IMR-90 (cell line): ENCODE measurements at regions not wholly inside any gene's neighbourhood (a gene's known extent, or its start where the extent isn't known, plus 50 kb on each side); places are given as distances from the start of the nearest gene placed in this dataset.
"Not testable (repeated sequence)": the region's sequence is repeated elsewhere in the genome, so short reads cannot be mapped to it uniquely, and the experiment has no call there.

ENCODE experiments used
- ATAC-seq: fragments of 200-7000 bp; cut with Tn5 transposase; 2 replicates; pipeline ENCODE4 v1.9.1; 2020; ENCODE audit warnings: low read depth, mild to moderate bottlenecking, moderate library complexity
- BruUV-seq: library from RNA; stranded (reverse); fragments of 400-500 nt; replicated peaks from 2 replicates; lab custom pipeline; 2021; lab: Mats Ljungman, UMichigan
- CTCF ChIA-PET: fragments of 300-600 bp; formaldehyde crosslinking; extraction: SDS; loops from one replicate; lab custom pipeline; 2021; ENCODE audit warnings: antibody characterized with exemption; lab: Yijun Ruan, JAX
- POLR2A ChIA-PET: fragments of 300-600 bp; sonication (Branson Sonifier 250); formaldehyde crosslinking; loops from one replicate; lab custom pipeline; 2022; ENCODE audit warnings: antibody characterized with exemption; ENCODE audit not compliant: unreplicated experiment; lab: Charles Lee
- DNase-seq: peaks from one replicate; pipeline ENCODE4 v3.0.0; 2013
- H2AFZ ChIP-seq: replicated peaks from 2 replicates; pipeline ENCODE3; 2013; ENCODE audit warnings: low read length, mild to moderate bottlenecking; ENCODE audit not compliant: poor library complexity
- H2AK5ac ChIP-seq: 2 replicates; pipeline ENCODE4 v1.6.1; 2013; ENCODE audit warnings: low read depth, low read length, inconsistent platforms
- H2AK9ac ChIP-seq: replicated peaks from 2 replicates; pipeline ENCODE3; 2013; ENCODE audit warnings: mild to moderate bottlenecking, low read depth, low read length, moderate library complexity; ENCODE audit not compliant: poor library complexity
- H2BK120ac ChIP-seq: 2 replicates; pipeline ENCODE4 v1.6.1; 2013; ENCODE audit warnings: low read depth, low read length, inconsistent platforms
- H2BK15ac ChIP-seq: 3 replicates; pipeline ENCODE4 v1.6.1; 2013; ENCODE audit warnings: low read depth, low read length, inconsistent platforms
- H2BK20ac ChIP-seq: 2 replicates; pipeline ENCODE4 v1.6.1; 2013; ENCODE audit warnings: low read depth, mild to moderate bottlenecking, inconsistent platforms, low read length, moderate library complexity
- H2BK5ac ChIP-seq: 2 replicates; pipeline ENCODE4 v1.6.1; 2013; ENCODE audit warnings: mild to moderate bottlenecking, low read depth, low read length, inconsistent platforms; ENCODE audit not compliant: poor library complexity, severe bottlenecking
- H3K14ac ChIP-seq: replicated peaks from 2 replicates; pipeline ENCODE4 v1.6.1; 2013; ENCODE audit warnings: low read depth, low read length, inconsistent platforms
- H3K18ac ChIP-seq: 2 replicates; pipeline ENCODE4 v1.6.1; 2013; ENCODE audit warnings: low read depth, low read length, control low read depth
- H3K23ac ChIP-seq: 2 replicates; pipeline ENCODE4 v1.6.1; 2013; ENCODE audit warnings: low read depth, low read length, inconsistent platforms
- H3K27ac ChIP-seq: 2 replicates; pipeline ENCODE4 v1.5.1; 2013; ENCODE audit warnings: mild to moderate bottlenecking, control low read depth, low read length; ENCODE audit not compliant: insufficient read depth
- H3K27me3 ChIP-seq: 2 replicates; pipeline ENCODE4 v1.6.1; 2013; ENCODE audit warnings: low read length; ENCODE audit not compliant: control insufficient read depth, insufficient read depth
- H3K36me3 ChIP-seq: 2 replicates; pipeline ENCODE4 v1.6.1; 2013; ENCODE audit warnings: low read length, mixed read lengths; ENCODE audit not compliant: control insufficient read depth, insufficient read depth
- H3K4ac ChIP-seq: 2 replicates; pipeline ENCODE4 v1.6.1; 2013; ENCODE audit warnings: low read depth, low read length, inconsistent platforms
- H3K4me1 ChIP-seq: 2 replicates; pipeline ENCODE4 v1.6.1; 2013; ENCODE audit warnings: low read length, mixed read lengths; ENCODE audit not compliant: control insufficient read depth, insufficient read depth
- H3K4me2 ChIP-seq: 2 replicates; pipeline ENCODE4 v1.6.1; 2013; ENCODE audit warnings: low read depth, mild to moderate bottlenecking, control low read depth, low read length, moderate library complexity
- H3K4me3 ChIP-seq: 2 replicates; pipeline ENCODE4 v1.5.1; 2013; ENCODE audit warnings: low read depth, mild to moderate bottlenecking, control low read depth, low read length, moderate library complexity; ENCODE audit not compliant: insufficient read depth
- H3K56ac ChIP-seq: 2 replicates; pipeline ENCODE4 v1.6.1; 2013; ENCODE audit warnings: low read length, inconsistent platforms; ENCODE audit not compliant: insufficient read depth; ENCODE audit errors: extremely low read depth
- H3K79me1 ChIP-seq, 2 experiments: 2 replicates each; pipeline ENCODE4 v1.6.1; 2013; ENCODE audit warnings: low read length in 2 of 2, inconsistent platforms in 1 of 2, low read depth in 1 of 2
- H3K9ac ChIP-seq: 2 replicates; pipeline ENCODE4 v1.6.1; 2013; ENCODE audit warnings: low read depth, low read length, control low read depth
- H3K9me1 ChIP-seq: 2 replicates; pipeline ENCODE4 v1.6.1; 2013; ENCODE audit warnings: low read length, inconsistent platforms; ENCODE audit not compliant: insufficient read depth
- H3K9me3 ChIP-seq: 2 replicates; pipeline ENCODE4 v1.6.1; 2013; ENCODE audit warnings: low read length; ENCODE audit not compliant: control insufficient read depth, insufficient read depth
- H4K20me1 ChIP-seq: 2 replicates; pipeline ENCODE4 v1.6.1; 2013; ENCODE audit warnings: low read length, inconsistent platforms; ENCODE audit not compliant: insufficient read depth
- H4K5ac ChIP-seq: 2 replicates; pipeline ENCODE4 v1.6.1; 2013; ENCODE audit warnings: mild to moderate bottlenecking, low read depth, low read length, control low read depth
- H4K8ac ChIP-seq, 2 experiments: 2 replicates each; pipeline ENCODE4 v1.6.1; 2013; ENCODE audit warnings: low read depth in 2 of 2, low read length in 2 of 2, control low read depth in 1 of 2, inconsistent platforms in 1 of 2
- H4K91ac ChIP-seq: 2 replicates; pipeline ENCODE4 v1.6.1; 2013; ENCODE audit warnings: low read depth, low read length, inconsistent platforms; ENCODE audit not compliant: insufficient read depth
- WGBS, 2 experiments: methylation state at CpG; one replicate each; pipeline versions ENCODE4 v1.1.5 to v1.1.7; 2013; ENCODE audit warnings: missing lambda C conversion rate in 2 of 2; ENCODE audit not compliant: insufficient read length in 1 of 2; ENCODE audit errors: extremely low coverage in 2 of 2; 5-methylcytosine and 5-hydroxymethylcytosine counted together
- dilution Hi-C: fragments of 300-500 bp; cut with HindIII; formaldehyde crosslinking; loops from one replicate; pipeline ENCODE4 v1.14.3; 2018; ENCODE audit warnings: low sequenced_read_pairs; ENCODE audit not compliant: unreplicated experiment
- in situ Hi-C: fragments of 300-500 bp; cut with MboI; formaldehyde crosslinking; loops from 3 replicates; pipeline ENCODE4 v1.14.3; 2019; ENCODE audit warnings: low sequenced_read_pairs, inconsistent platforms, mixed read lengths
- intact Hi-C: fragments of 100-400 bp; cut with micrococcal nuclease; formaldehyde crosslinking; loops from 2 replicates; pipeline ENCODE4 v1.10.0; 2022

GRCh38 chr13:18213511-18213910, 968.1 kb downstream of the TUBA3C start:
- H3K4me1 ChIP-seq, POLR2A ChIA-PET, H4K8ac ChIP-seq, H3K36me3 ChIP-seq, H4K91ac ChIP-seq, intact Hi-C loops, H2AK5ac ChIP-seq, H3K27ac ChIP-seq, H3K9ac ChIP-seq, ATAC-seq, H3K4me2 ChIP-seq, BruUV-seq, in situ Hi-C loops, H3K9me1 ChIP-seq, H3K4ac ChIP-seq, H3K14ac ChIP-seq, H4K5ac ChIP-seq, dilution Hi-C loops, H3K23ac ChIP-seq, H2AK9ac ChIP-seq, H3K18ac ChIP-seq, H3K56ac ChIP-seq, CTCF ChIA-PET, H2AFZ ChIP-seq, H3K4me3 ChIP-seq, H2BK5ac ChIP-seq, H2BK20ac ChIP-seq, H3K9me3 ChIP-seq, H2BK120ac ChIP-seq, H3K79me1 ChIP-seq, DNase-seq, H3K27me3 ChIP-seq, H2BK15ac ChIP-seq, H4K20me1 ChIP-seq: not testable (repeated sequence)
- WGBS, 2 experiments, result no CpG with 5 or more reads among the region's 2 CpGs
